Thoracic aorta (tissue), 2 donors: ENCODE measurements at regions not wholly inside any gene's neighbourhood (a gene's known extent, or its start where the extent isn't known, plus 50 kb on each side); places are given as distances from the start of the nearest gene placed in this dataset.
A peak's percentile ranks its signal among the peaks of the same experiment; 100 is the strongest.

Source experiments
- ATAC-seq: fragments of 150-250 bp; one replicate; pipeline ENCODE4 v1.8.0; 2017; ENCODE audit warnings: low read depth; ENCODE audit not compliant: insufficient number of reproducible peaks, low FRiP score
- DNase-seq: peaks from one replicate; pipeline ENCODE4 v3.0.0-alpha.2; 2020; ENCODE audit warnings: low spot score
- H3K27ac ChIP-seq, 2 donors: fragments of 200-600 bp; sonication (generic); 1 replicate in 1 of 2; 2 replicates in 1 of 2; pipeline ENCODE4 v1.5.1; 2016; ENCODE audit warnings: mild to moderate bottlenecking in 2 of 2, moderate library complexity in 2 of 2
- H3K27me3 ChIP-seq: fragments of 200-600 bp; sonication (generic); replicated peaks from 2 replicates; pipeline ENCODE4 v1.6.0; 2016; ENCODE audit warnings: mild to moderate bottlenecking; ENCODE audit not compliant: insufficient read depth
- H3K36me3 ChIP-seq: fragments of 200-600 bp; sonication (generic); one replicate; pipeline ENCODE4 v1.5.1; 2016
- H3K4me1 ChIP-seq, 2 donors: fragments of 200-600 bp; sonication (generic); 1 replicate in 1 of 2; 2 replicates in 1 of 2; pipeline versions ENCODE4 v1.5.1 to v1.6.0; 2016; ENCODE audit warnings: low read depth in 2 of 2, mild to moderate bottlenecking in 1 of 2; ENCODE audit not compliant: control insufficient read depth in 1 of 2
- H3K4me3 ChIP-seq: fragments of 200-600 bp; sonication (generic); 2 replicates; pipeline ENCODE4 v1.5.1; 2016; ENCODE audit warnings: mild to moderate bottlenecking
- H3K9me3 ChIP-seq: fragments of 200-600 bp; sonication (generic); 2 replicates; pipeline ENCODE4 v1.5.1; 2016
- CTCF ChIP-seq: fragments of 200-600 bp; sonication (generic); IDR thresholded peaks from one replicate; pipeline ENCODE4 v1.5.1; 2019; ENCODE audit warnings: antibody characterized with exemption

- TF ChIP-seq CTCF = no peak
- Histone ChIP-seq H3K9me3 (no peaks in the 10 kb centered on the region), H3K4me3 (no peak overlapping the region), H3K27ac (peak overlapping the region; percentile 26 to 48), H3K27me3 (no peaks in the 10 kb centered on the region), H3K36me3 (no peaks in the 10 kb centered on the region), H3K4me1 (peaks cover 38 to 98% of the 10 kb centered on the region in 2 donors)
- DNase-seq = no peak
- ATAC-seq = no peak
Observed at GRCh38 chr1:55585402-55585792, 370.2 kb upstream of the USP24 start.

- Histone ChIP-seq H3K9me3 (no peaks in the 10 kb centered on the region), H3K27ac (peak overlapping the region; percentile 26 to 48), H3K36me3 (no peaks in the 10 kb centered on the region), H3K4me1 (peaks cover 35 to 97% of the 10 kb centered on the region in 2 donors), H3K27me3 (no peaks in the 10 kb centered on the region), H3K4me3 (no peak overlapping the region)
- DNase-seq (no peak), ATAC-seq (no peak)
- no peak for TF ChIP-seq CTCF
Observed at GRCh38 chr1:55584526-55585401, 369.6 kb upstream of the USP24 start.

GRCh38 chr1:55582084-55582483, 366.9 kb upstream of the USP24 start:
- Histone ChIP-seq H3K27me3 (no peaks in the 10 kb centered on the region), H3K27ac (peak overlapping the region; percentile 57 to 69), H3K36me3 (no peaks in the 10 kb centered on the region), H3K4me3 (no peak overlapping the region), H3K4me1 (peaks cover 28 to 72% of the 10 kb centered on the region in 2 donors), H3K9me3 (no peaks in the 10 kb centered on the region)
- TF ChIP-seq CTCF = no peak
- ATAC-seq (no peak), DNase-seq (no peak)

- DNase-seq (no peak), ATAC-seq (peak; percentile 39)
- TF ChIP-seq CTCF = no peak
- Histone ChIP-seq H3K27ac (peak overlapping the region; percentile 57 to 69), H3K36me3 (no peaks in the 10 kb centered on the region), H3K4me1 (peaks cover 24 to 63% of the 10 kb centered on the region in 2 donors), H3K4me3 (no peak overlapping the region), H3K9me3 (no peaks in the 10 kb centered on the region), H3K27me3 (no peaks in the 10 kb centered on the region)
Observed at GRCh38 chr1:55580845-55581332, 365.7 kb upstream of the USP24 start.

- Histone ChIP-seq H3K4me3 (no peak overlapping the region), H3K36me3 (no peaks in the 10 kb centered on the region), H3K27me3 (no peaks in the 10 kb centered on the region), H3K27ac (no peak overlapping the region), H3K4me1 (peaks cover 22 to 56% of the 10 kb centered on the region in 2 donors), H3K9me3 (no peaks in the 10 kb centered on the region)
- ATAC-seq = no peak
- no peak for DNase-seq
- no peak for TF ChIP-seq CTCF
Observed at GRCh38 chr1:55579332-55580001, 364.3 kb upstream of the USP24 start.
